ENCODE measurements at regions not wholly inside any gene's neighbourhood (a gene's known extent, or its start where the extent isn't known, plus 50 kb on each side); places are given as distances from the start of the nearest gene placed in this dataset.
"Not testable (repeated sequence)": the region's sequence is repeated elsewhere in the genome, so short reads cannot be mapped to it uniquely, and the experiment has no call there.

DNA sequence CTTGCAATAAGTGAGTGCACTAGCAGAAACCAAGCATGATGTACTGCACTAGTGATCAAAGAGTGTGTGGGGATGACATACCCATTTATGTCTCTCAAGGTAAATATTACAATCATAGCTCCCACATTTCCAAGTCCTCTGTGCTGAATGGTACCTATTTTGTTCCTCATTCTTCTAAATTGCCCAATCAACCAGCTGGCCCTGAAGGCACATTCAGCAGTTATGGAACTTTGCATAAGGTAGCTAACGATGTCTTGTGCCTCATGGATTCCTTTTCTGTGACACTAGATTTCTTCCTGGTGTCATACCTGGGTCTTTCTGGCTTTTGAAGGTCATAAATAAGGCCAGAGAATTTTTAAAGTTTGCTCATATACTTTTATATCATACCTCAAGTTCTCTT is 963.0 kb downstream of the SLC4A3 start:
- POLR2A ChIA-PET = no interaction called here
- TF ChIP-seq, protein P1, sequence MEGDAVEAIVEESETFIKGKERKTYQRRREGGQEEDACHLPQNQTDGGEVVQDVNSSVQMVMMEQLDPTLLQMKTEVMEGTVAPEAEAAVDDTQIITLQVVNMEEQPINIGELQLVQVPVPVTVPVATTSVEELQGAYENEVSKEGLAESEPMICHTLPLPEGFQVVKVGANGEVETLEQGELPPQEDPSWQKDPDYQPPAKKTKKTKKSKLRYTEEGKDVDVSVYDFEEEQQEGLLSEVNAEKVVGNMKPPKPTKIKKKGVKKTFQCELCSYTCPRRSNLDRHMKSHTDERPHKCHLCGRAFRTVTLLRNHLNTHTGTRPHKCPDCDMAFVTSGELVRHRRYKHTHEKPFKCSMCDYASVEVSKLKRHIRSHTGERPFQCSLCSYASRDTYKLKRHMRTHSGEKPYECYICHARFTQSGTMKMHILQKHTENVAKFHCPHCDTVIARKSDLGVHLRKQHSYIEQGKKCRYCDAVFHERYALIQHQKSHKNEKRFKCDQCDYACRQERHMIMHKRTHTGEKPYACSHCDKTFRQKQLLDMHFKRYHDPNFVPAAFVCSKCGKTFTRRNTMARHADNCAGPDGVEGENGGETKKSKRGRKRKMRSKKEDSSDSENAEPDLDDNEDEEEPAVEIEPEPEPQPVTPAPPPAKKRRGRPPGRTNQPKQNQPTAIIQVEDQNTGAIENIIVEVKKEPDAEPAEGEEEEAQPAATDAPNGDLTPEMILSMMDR (IDR thresholded peaks at IDR 0.05; ENCODE audit: control extremely low read depth, extremely low read depth, low read depth, missing control alignments) = no peak
- DNase-seq (ENCODE audit: extremely low spot score) = no peak
- CTCF ChIA-PET = no interaction called here

DNA sequence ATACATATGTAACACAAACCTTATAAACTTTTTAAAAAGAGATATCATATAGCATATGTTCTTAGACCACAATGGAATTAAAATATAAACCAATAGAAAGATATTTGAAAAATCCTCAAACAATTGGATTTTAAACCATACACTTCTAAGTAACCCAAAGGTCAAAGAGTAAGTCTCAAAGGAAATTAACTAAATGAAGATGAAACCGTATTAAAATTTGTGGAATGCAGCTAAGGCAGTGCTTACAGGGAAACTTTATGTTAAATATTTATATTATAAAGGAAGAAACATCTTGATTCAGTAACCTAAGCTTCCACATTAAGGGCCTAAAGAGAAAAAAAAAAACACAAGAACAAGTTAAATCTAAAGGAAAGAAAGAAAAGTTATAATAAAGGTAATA is 966.1 kb downstream of the SLC4A3 start:
- POLR2A ChIA-PET = no interaction called here

DNA sequence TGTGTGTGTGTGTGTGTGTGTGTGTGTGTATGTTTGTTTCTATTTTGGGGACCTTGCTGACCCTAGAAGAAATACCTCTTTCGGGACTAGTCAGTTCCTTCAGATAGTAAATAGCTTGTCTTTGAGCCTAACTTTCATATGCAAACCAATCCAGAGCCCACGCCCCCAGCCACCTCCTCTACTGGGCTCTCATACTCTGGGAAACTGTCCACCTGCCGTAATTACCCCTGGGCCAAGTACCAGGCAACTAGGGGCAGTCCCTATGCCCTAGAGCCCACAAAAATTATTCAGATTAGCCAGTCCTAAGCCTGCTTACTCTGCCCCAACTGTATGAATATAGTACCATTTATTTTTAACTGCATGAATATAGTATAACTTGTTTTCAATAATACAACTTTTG is 970.4 kb downstream of the EPHA4 start:
- ChIA-PET POLR2A (no interaction called here), CTCF (no interaction called here)
- TF ChIP-seq, protein P1 (IDR thresholded peaks at IDR 0.05; ENCODE audit: control extremely low read depth, extremely low read depth, low read depth, missing control alignments) = no peak
- DNase-seq (ENCODE audit: extremely low spot score) = no peak

More for the DNA sequence above, 966.1 kb downstream of the SLC4A3 start:
- TF ChIP-seq, protein P1 (IDR thresholded peaks at IDR 0.05; ENCODE audit: control extremely low read depth, extremely low read depth, low read depth, missing control alignments) = no peak
- no peak for DNase-seq (ENCODE audit: extremely low spot score)
- CTCF ChIA-PET = no interaction called here

DNA sequence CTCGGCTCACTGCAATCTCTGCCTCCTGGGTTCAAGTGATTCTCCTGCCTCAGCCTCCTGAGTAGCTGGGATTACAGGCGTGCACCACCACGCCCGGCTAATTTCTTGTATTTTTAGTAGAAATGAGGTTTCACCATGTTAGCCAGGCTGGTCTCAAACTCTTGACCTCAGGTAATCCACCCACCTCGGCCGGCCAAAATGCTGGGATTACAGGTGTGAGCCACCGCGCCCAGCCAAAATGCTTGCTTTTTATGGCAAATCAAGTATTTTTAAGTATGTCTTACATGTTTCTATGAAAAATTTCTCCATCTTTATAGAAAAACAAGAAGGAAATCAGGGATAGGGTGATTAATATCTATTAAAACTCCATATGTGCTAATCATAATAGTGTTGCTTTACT is 959.1 kb downstream of the EPHA4 start:
- CTCF ChIA-PET; DNase-seq (ENCODE audit: extremely low spot score); POLR2A ChIA-PET: not testable (repeated sequence)

DNA sequence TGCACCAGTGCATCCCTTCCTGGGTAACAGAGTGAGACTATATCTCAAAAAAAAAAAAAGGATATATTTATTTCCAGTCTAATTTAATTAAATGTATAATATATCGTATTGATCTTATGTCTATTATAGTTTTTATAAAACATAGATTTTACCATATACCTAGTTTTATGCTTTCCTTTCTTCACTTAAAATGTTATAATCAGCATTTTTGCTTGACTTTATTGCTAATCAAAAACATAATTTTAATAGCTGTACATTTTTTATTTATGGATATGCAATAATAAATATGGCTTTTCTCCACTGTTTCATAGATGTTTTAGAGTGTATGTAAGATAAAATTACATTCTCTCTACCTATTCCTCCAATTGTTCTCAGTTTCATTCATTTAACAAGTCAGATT is 958.0 kb downstream of the EPHA4 start:
- TF ChIP-seq, protein P1 (IDR thresholded peaks at IDR 0.05; ENCODE audit: control extremely low read depth, extremely low read depth, low read depth, missing control alignments) = no peak
- ChIA-PET POLR2A (no interaction called here), CTCF (no interaction called here)
- DNase-seq (ENCODE audit: extremely low spot score) = no peak

DNA sequence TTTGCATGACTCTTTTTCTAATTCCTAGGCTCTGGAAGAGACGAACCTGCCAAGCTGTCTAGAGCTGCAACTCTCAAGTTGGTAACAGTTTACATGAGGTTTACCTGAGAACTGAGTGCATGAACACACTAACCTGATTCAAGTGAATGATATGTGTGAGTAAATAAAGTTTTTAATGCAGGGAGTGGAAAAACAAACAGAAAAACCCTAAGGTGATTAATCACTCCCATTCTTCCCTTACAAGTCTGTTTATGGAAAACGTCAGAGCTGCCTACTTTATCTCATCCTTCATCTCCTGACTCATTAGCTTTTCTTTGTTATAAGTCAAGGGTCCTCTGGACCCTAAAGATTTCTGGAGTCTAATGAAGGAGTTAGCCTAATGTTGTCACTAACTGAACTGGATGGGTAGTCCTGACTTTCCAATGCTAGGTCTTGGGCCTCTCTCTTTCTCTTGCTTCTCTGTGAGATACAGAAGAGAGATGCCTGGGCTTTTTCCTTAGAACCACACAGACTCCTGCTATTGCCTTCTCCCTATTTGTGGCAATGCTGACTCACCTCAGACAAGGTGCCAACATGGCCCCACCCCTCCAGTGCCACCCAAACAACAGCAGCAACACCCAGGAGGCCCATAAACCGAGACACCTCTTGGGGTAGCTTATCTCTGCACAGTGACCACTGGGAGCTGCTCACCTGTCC is 952.4 kb downstream of the EPHA4 start:
- no peak for DNase-seq (ENCODE audit: extremely low spot score)
- POLR2A ChIA-PET = no interaction called here
- TF ChIP-seq, protein P1 (IDR thresholded peaks at IDR 0.05; ENCODE audit: control extremely low read depth, extremely low read depth, low read depth, missing control alignments) = no peak
- CTCF ChIA-PET = no interaction called here

DNA sequence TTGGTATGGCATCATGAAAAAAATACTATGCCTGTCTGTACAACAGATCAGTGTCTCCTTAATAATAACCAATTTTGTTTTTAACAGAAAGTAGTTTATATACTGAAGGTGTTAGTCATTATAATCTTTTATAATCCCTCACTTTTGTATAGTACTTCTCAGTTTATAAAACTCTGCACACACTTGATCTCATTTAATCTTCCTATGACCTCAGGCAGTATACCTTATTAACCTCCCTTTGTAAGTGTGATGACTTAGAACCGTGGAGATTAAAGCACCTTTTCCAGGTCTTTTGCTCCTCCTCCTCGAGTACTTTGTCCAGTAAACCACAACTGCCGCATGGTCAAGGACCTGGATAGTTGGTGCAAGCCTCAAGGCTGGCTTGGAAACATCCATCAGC is 945.5 kb downstream of the EPHA4 start:
- TF ChIP-seq, protein P1 (IDR thresholded peaks at IDR 0.05; ENCODE audit: control extremely low read depth, extremely low read depth, low read depth, missing control alignments) = no peak
- POLR2A ChIA-PET = no interaction called here
- no peak for DNase-seq (ENCODE audit: extremely low spot score)
- CTCF ChIA-PET = no interaction called here

Data from GM10248 (cell line).